ENCODE measurements at regions not wholly inside any gene's neighbourhood (a gene's known extent, or its start where the extent isn't known, plus 50 kb on each side); places are given as distances from the start of the nearest gene placed in this dataset.
"Not testable (repeated sequence)": the region's sequence is repeated elsewhere in the genome, so short reads cannot be mapped to it uniquely, and the experiment has no call there.

GRCh38 chr11:122020902-122021301, 95.1 kb downstream of the BLID start:
- no peak for DNase-seq

GRCh38 chr11:122019908-122020694, 95.9 kb downstream of the BLID start:
- DNase-seq = no peak

- peak; percentile 59 for DNase-seq
Measured at GRCh38 chr11:122007601-122008071, 108.4 kb downstream of the BLID start.

- DNase-seq = no peak
Measured at GRCh38 chr11:122004446-122004845, 111.6 kb downstream of the BLID start.

GRCh38 chr11:122002926-122003325, 113.1 kb downstream of the BLID start:
- DNase-seq = no peak

GRCh38 chr11:122002047-122002446, 114.0 kb downstream of the BLID start:
- DNase-seq = no peak

GRCh38 chr11:121999651-122000050, 116.4 kb downstream of the BLID start:
- no peak for DNase-seq

- DNase-seq = no peak
Measured at GRCh38 chr11:121996574-121996973, 119.4 kb downstream of the BLID start.

- no peak for DNase-seq
Measured at GRCh38 chr11:121983901-121984300, 132.1 kb downstream of the BLID start.

GRCh38 chr11:121977914-121978313, 138.1 kb downstream of the BLID start:
- not testable (repeated sequence) for DNase-seq

- no peak for DNase-seq
Measured at GRCh38 chr11:121968638-121969037, 147.4 kb downstream of the BLID start.

- no peak for DNase-seq
Measured at GRCh38 chr11:121967131-121967704, 148.8 kb downstream of the BLID start.

GRCh38 chr11:121965330-121965729, 150.7 kb downstream of the BLID start:
- no peak for DNase-seq

- no peak for DNase-seq
Measured at GRCh38 chr11:121964591-121964990, 151.4 kb downstream of the BLID start.

GRCh38 chr11:121963846-121964245, 152.2 kb downstream of the BLID start:
- DNase-seq = not testable (repeated sequence)

- peak; percentile 19 for DNase-seq
Measured at GRCh38 chr11:121961321-121961801, 154.7 kb downstream of the BLID start.

- DNase-seq = peak; percentile 15
Measured at GRCh38 chr11:121958971-121959325, 157.1 kb downstream of the BLID start.

GRCh38 chr11:121958323-121958970, 157.6 kb downstream of the BLID start:
- no peak for DNase-seq

GRCh38 chr11:121953122-121953521, 162.9 kb downstream of the BLID start:
- no peak for DNase-seq

- DNase-seq = no peak
Measured at GRCh38 chr11:121950160-121950559, 165.9 kb downstream of the BLID start.

- DNase-seq = no peak
Measured at GRCh38 chr11:121946514-121946913, 169.5 kb downstream of the BLID start.

- DNase-seq = no peak
Measured at GRCh38 chr11:121944556-121945230, 171.3 kb downstream of the BLID start.

GRCh38 chr11:121938076-121938475, 177.9 kb downstream of the BLID start:
- DNase-seq = no peak

Data from eye (tissue), 1 donor.